ENCODE measurements at regions not wholly inside any gene's neighbourhood (a gene's known extent, or its start where the extent isn't known, plus 50 kb on each side); places are given as distances from the start of the nearest gene placed in this dataset.

GRCh38 chr13:70385852-70386251 lies 277.6 kb upstream of the KLHL1 start:
- WGBS, 2 donors: 90% methylated on average over 3 to 4 of the region's 4 CpGs
- no peak for TF ChIP-seq CTCF (IDR thresholded peaks at IDR 0.05)
- TF ChIP-seq POLR2A (IDR thresholded peaks at IDR 0.05): no peak
- H3K36me3 ChIP-seq (replicated peaks in 1 of 2; ENCODE audit: insufficient read depth in 1 of 2, low read depth in 2 of 2): no peaks in the 10 kb centered on the region
- DNase-seq (no peak), ATAC-seq (no peak)
- H3K27me3 ChIP-seq: no peaks in the 10 kb centered on the region
- peaks cover 17% of the 10 kb centered on the region for H3K4me1 ChIP-seq
- no peaks in the 10 kb centered on the region for H3K9me3 ChIP-seq
- intact Hi-C loops (cut with DNase I): no loop called here
- no peak overlapping the region for H3K27ac ChIP-seq
- H3K4me3 ChIP-seq: no peak overlapping the region

DNA sequence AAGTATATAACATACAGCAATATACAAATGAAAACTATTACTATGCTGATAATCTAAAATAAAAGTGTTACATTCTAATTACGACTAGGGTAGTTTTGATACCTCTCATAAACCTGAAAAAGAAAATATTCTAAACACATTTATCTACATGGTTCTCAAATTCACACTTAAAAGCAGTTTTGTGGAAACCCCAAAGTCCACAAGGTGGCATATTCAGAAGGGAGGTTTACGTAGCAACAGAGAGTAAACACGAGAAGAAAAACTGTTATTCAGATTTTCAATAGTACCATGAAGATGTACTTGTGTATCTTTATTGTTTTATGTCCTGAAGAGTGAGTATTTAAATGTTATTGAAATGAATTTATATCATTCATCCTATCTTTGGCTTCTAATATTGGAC lies 275.9 kb upstream of the KLHL1 start:
- no peaks in the 10 kb centered on the region for H3K36me3 ChIP-seq (replicated peaks in 1 of 2; ENCODE audit: insufficient read depth in 1 of 2, low read depth in 2 of 2)
- H3K9me3 ChIP-seq: no peaks in the 10 kb centered on the region
- no peak overlapping the region for H3K27ac ChIP-seq
- no peak overlapping the region for H3K4me3 ChIP-seq
- no peaks in the 10 kb centered on the region for H3K27me3 ChIP-seq
- intact Hi-C loops (cut with DNase I): no loop called here
- H3K4me1 ChIP-seq: peaks cover 14% of the 10 kb centered on the region
- DNase-seq (no peak), ATAC-seq (no peak)
- TF ChIP-seq POLR2A (IDR thresholded peaks at IDR 0.05) (no peak), CTCF (IDR thresholded peaks at IDR 0.05) (no peak)
- WGBS, 2 donors: 72 to 85% methylated on average over 3 of the region's 3 CpGs

- Histone ChIP-seq H3K27me3 (no peaks in the 10 kb centered on the region), H3K27ac (no peak overlapping the region), H3K9me3 (no peaks in the 10 kb centered on the region), H3K4me3 (no peak overlapping the region), H3K4me1 (peaks cover 14% of the 10 kb centered on the region), H3K36me3 (replicated peaks in 1 of 2; ENCODE audit: insufficient read depth in 1 of 2, low read depth in 2 of 2) (no peaks in the 10 kb centered on the region)
- no peak for DNase-seq
- TF ChIP-seq CTCF (IDR thresholded peaks at IDR 0.05): no peak
- TF ChIP-seq POLR2A (IDR thresholded peaks at IDR 0.05): no peak
- ATAC-seq: no peak
- WGBS, 2 donors: 18 to 19% methylated on average over 2 of the region's 2 CpGs
- intact Hi-C loops (cut with DNase I): no loop called here
Measured at GRCh38 chr13:70380809-70381208, 272.6 kb upstream of the KLHL1 start.

DNA sequence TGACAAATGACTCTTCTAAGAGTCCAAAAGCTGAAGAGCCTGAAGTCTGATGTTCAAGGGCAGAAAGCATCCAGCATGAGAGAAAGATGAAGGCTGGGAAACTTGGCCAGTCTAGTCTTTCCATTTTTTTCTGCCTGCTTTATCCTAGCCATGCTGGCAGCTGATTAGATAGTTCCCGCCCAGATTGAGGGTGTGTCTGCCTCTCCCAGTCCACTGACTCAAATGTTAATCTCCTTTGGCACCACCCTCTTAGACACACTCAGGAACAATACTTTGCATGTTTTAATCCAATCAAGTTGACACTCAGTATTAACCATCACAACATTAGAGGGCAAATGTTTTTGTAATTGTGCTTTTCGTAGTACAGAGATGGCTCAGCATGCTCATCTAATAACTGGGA lies 267.5 kb upstream of the KLHL1 start:
- WGBS, 2 donors: 56 to 68% methylated on average over 2 of the region's 2 CpGs
- H3K4me3 ChIP-seq: no peak overlapping the region
- peaks cover 2% of the 10 kb centered on the region for H3K4me1 ChIP-seq
- ATAC-seq (no peak), DNase-seq (peak in 1 of 4 donors; percentile 7)
- H3K27me3 ChIP-seq: no peaks in the 10 kb centered on the region
- intact Hi-C loops (cut with DNase I): no loop called here
- TF ChIP-seq CTCF (IDR thresholded peaks at IDR 0.05) (no peak), POLR2A (IDR thresholded peaks at IDR 0.05) (no peak)
- H3K9me3 ChIP-seq: no peaks in the 10 kb centered on the region
- H3K27ac ChIP-seq: no peak overlapping the region
- H3K36me3 ChIP-seq (replicated peaks in 1 of 2; ENCODE audit: insufficient read depth in 1 of 2, low read depth in 2 of 2): no peaks in the 10 kb centered on the region

DNA sequence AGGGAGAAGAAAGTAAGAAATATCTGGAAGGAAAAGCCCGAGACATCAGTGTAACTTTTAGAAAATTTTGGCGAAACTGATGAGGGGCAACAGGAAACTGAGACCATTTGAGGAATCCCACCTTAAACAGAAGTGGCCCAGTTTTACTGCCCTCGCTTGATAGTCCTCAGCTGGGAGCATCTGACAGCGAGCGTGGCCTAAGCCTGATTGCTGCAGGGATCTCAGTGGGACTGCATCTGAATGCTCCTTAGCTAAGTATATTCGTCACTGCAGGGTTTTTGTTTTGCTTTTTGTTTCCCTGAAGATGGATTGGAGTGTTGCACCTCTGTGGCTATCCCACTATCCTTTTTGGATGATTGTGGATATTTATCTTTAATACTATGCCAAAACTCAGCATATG lies 262.7 kb upstream of the KLHL1 start:
- no peaks in the 10 kb centered on the region for H3K27me3 ChIP-seq
- H3K9me3 ChIP-seq: no peaks in the 10 kb centered on the region
- H3K27ac ChIP-seq: no peak overlapping the region
- ATAC-seq: no peak
- TF ChIP-seq CTCF (IDR thresholded peaks at IDR 0.05) (no peak), POLR2A (IDR thresholded peaks at IDR 0.05) (no peak)
- H3K36me3 ChIP-seq (replicated peaks in 1 of 2; ENCODE audit: insufficient read depth in 1 of 2, low read depth in 2 of 2): no peaks in the 10 kb centered on the region
- intact Hi-C loops (cut with DNase I): no loop called here
- H3K4me1 ChIP-seq: peaks cover 7% of the 10 kb centered on the region
- 74 to 86% methylated on average over 6 of the region's 6 CpGs for WGBS, 2 donors
- no peak for DNase-seq
- no peak overlapping the region for H3K4me3 ChIP-seq
